GM12878 (cell line): ENCODE measurements at regions not wholly inside any gene's neighbourhood (a gene's known extent, or its start where the extent isn't known, plus 50 kb on each side); places are given as distances from the start of the nearest gene placed in this dataset.

Source experiments
- ATF2 ChIP-seq: IDR thresholded peaks from 2 replicates; pipeline ENCODE4 v1.6.1; 2012; ENCODE audit warnings: low read length, inconsistent platforms
- BRCA1 ChIP-seq: IDR thresholded peaks from 2 replicates; pipeline ENCODE4 v1.6.1; 2011; ENCODE audit warnings: low read depth, low read length, improper control_type of control experiment
- EZH2 ChIP-seq: IDR thresholded peaks from 2 replicates; pipeline ENCODE4 v1.6.1; 2012; ENCODE audit warnings: low read depth, mild to moderate bottlenecking, control low read depth, inconsistent platforms, low read length, borderline replicate concordance; ENCODE audit not compliant: control insufficient read depth
- IRF4 ChIP-seq: IDR thresholded peaks from 2 replicates; pipeline ENCODE4 v1.6.1; 2011; ENCODE audit warnings: low read depth, low read length
- NRF1 ChIP-seq: conservative IDR thresholded peaks from 2 replicates; pipeline ENCODE4 v1.6.1; 2011; ENCODE audit warnings: mild to moderate bottlenecking, low read depth, low read length, improper control_type of control experiment
- POLR2A ChIP-seq: IDR thresholded peaks from 2 replicates; pipeline ENCODE4 v1.6.1; 2011; ENCODE audit warnings: low read depth, mild to moderate bottlenecking, low read length
- SP1 ChIP-seq: IDR thresholded peaks from one replicate; pipeline ENCODE4 v1.6.1; 2011; ENCODE audit warnings: low read depth, low read length
- TAF1 ChIP-seq: IDR thresholded peaks from 2 replicates; pipeline ENCODE4 v1.6.1; 2011; ENCODE audit warnings: mild to moderate bottlenecking, low read depth, low read length, borderline replicate concordance
- ZSCAN29 ChIP-seq: fragments of 450-650 bp; IDR thresholded peaks from 2 replicates; pipeline ENCODE4 v1.6.1; 2017; ENCODE audit warnings: mild to moderate bottlenecking, moderate library complexity
- TF ChIP-seq, protein P1 (sequence below), 3 experiments: IDR thresholded peaks in 2 of 3; conservative IDR thresholded peaks in 1 of 3; 2 replicates each; pipeline ENCODE4 v1.5.1; 2011; ENCODE audit warnings: low read depth in 3 of 3, low read length in 3 of 3, mild to moderate bottlenecking in 3 of 3, control low read depth in 2 of 3, moderate library complexity in 2 of 3, inconsistent platforms in 1 of 3, mixed read lengths in 1 of 3; ENCODE audit not compliant: control insufficient read depth in 2 of 3, insufficient read depth in 1 of 3; ENCODE audit errors: extremely low read depth in 1 of 3
- TF ChIP-seq, protein P2 (sequence below): IDR thresholded peaks from 2 replicates; pipeline ENCODE4 v1.6.1; 2012; ENCODE audit warnings: low read depth, low read length, improper control_type of control experiment
- TF ChIP-seq, protein P3 (sequence below): fragments of 450-650 bp; IDR thresholded peaks from 2 replicates; pipeline ENCODE4 v1.6.1; 2016; ENCODE audit warnings: mild to moderate bottlenecking, moderate library complexity, borderline replicate concordance
- TF ChIP-seq, protein P4 (sequence below): fragments of 450-650 bp; formaldehyde crosslinking; IDR thresholded peaks from 2 replicates; pipeline ENCODE4 v1.4.0; 2022; ENCODE audit warnings: mild to moderate bottlenecking, moderate library complexity

DNA sequence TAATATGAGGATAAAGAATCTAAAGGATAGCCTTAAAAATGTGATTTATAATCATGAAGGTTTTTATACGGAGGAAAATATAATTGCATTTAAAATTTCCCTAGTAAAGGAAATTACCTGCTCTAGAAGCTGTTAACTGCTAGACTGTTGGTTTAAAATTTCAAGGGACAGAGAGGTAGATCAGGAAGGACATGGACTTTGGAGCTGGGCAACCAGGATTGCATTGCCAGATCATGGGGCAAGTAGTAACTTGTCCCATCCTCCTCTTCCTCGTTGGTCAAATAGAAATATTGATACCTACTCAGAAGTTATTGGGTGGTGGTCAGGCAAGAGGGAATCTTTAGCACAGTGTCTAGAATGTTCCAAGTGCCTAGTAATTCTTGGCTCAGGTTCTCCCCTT, 525.1 kb downstream of the MFSD1 start:
- TF ChIP-seq ATF2 (no peak), TAF1 (no peak), NRF1 (no peak), ZSCAN29 (no peak), POLR2A (no peak), BRCA1 (no peak), IRF4 (no peak), EZH2 (no peak), SP1 (no peak)
- TF ChIP-seq, protein P1, sequence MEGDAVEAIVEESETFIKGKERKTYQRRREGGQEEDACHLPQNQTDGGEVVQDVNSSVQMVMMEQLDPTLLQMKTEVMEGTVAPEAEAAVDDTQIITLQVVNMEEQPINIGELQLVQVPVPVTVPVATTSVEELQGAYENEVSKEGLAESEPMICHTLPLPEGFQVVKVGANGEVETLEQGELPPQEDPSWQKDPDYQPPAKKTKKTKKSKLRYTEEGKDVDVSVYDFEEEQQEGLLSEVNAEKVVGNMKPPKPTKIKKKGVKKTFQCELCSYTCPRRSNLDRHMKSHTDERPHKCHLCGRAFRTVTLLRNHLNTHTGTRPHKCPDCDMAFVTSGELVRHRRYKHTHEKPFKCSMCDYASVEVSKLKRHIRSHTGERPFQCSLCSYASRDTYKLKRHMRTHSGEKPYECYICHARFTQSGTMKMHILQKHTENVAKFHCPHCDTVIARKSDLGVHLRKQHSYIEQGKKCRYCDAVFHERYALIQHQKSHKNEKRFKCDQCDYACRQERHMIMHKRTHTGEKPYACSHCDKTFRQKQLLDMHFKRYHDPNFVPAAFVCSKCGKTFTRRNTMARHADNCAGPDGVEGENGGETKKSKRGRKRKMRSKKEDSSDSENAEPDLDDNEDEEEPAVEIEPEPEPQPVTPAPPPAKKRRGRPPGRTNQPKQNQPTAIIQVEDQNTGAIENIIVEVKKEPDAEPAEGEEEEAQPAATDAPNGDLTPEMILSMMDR (IDR thresholded peaks at IDR 0.05 in 2 of 3, conservative IDR thresholded peaks at IDR 0.05 in 1 of 3; ENCODE audit: control insufficient read depth in 2 of 3, extremely low read depth in 1 of 3, insufficient read depth in 1 of 3, low read depth in 3 of 3, low read length in 3 of 3) = no peak
- TF ChIP-seq, protein P2, sequence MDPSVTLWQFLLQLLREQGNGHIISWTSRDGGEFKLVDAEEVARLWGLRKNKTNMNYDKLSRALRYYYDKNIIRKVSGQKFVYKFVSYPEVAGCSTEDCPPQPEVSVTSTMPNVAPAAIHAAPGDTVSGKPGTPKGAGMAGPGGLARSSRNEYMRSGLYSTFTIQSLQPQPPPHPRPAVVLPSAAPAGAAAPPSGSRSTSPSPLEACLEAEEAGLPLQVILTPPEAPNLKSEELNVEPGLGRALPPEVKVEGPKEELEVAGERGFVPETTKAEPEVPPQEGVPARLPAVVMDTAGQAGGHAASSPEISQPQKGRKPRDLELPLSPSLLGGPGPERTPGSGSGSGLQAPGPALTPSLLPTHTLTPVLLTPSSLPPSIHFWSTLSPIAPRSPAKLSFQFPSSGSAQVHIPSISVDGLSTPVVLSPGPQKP = no peak
- TF ChIP-seq, protein P3, sequence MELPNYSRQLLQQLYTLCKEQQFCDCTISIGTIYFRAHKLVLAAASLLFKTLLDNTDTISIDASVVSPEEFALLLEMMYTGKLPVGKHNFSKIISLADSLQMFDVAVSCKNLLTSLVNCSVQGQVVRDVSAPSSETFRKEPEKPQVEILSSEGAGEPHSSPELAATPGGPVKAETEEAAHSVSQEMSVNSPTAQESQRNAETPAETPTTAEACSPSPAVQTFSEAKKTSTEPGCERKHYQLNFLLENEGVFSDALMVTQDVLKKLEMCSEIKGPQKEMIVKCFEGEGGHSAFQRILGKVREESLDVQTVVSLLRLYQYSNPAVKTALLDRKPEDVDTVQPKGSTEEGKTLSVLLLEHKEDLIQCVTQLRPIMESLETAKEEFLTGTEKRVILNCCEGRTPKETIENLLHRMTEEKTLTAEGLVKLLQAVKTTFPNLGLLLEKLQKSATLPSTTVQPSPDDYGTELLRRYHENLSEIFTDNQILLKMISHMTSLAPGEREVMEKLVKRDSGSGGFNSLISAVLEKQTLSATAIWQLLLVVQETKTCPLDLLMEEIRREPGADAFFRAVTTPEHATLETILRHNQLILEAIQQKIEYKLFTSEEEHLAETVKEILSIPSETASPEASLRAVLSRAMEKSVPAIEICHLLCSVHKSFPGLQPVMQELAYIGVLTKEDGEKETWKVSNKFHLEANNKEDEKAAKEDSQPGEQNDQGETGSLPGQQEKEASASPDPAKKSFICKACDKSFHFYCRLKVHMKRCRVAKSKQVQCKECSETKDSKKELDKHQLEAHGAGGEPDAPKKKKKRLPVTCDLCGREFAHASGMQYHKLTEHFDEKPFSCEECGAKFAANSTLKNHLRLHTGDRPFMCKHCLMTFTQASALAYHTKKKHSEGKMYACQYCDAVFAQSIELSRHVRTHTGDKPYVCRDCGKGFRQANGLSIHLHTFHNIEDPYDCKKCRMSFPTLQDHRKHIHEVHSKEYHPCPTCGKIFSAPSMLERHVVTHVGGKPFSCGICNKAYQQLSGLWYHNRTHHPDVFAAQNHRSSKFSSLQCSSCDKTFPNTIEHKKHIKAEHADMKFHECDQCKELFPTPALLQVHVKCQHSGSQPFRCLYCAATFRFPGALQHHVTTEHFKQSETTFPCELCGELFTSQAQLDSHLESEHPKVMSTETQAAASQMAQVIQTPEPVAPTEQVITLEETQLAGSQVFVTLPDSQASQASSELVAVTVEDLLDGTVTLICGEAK = no peak
- TF ChIP-seq, protein P4, sequence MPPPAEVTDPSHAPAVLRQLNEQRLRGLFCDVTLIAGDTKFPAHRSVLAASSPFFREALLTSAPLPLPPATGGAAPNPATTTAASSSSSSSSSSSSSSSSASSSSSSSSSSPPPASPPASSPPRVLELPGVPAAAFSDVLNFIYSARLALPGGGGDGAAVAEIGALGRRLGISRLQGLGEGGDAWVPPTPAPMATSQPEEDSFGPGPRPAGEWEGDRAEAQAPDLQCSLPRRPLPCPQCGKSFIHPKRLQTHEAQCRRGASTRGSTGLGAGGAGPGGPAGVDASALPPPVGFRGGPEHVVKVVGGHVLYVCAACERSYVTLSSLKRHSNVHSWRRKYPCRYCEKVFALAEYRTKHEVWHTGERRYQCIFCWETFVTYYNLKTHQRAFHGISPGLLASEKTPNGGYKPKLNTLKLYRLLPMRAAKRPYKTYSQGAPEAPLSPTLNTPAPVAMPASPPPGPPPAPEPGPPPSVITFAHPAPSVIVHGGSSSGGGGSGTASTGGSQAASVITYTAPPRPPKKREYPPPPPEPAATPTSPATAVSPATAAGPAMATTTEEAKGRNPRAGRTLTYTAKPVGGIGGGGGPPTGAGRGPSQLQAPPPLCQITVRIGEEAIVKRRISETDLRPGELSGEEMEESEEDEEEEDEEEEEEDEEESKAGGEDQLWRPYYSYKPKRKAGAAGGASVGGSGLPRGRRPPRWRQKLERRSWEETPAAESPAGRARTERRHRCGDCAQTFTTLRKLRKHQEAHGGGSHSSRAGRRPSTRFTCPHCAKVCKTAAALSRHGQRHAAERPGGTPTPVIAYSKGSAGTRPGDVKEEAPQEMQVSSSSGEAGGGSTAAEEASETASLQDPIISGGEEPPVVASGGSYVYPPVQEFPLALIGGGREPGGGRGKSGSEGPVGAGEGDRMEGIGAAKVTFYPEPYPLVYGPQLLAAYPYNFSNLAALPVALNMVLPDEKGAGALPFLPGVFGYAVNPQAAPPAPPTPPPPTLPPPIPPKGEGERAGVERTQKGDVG (CRISPR knock-in tag) = no peak
